ENCODE measurements at regions not wholly inside any gene's neighbourhood (a gene's known extent, or its start where the extent isn't known, plus 50 kb on each side); places are given as distances from the start of the nearest gene placed in this dataset.

DNA sequence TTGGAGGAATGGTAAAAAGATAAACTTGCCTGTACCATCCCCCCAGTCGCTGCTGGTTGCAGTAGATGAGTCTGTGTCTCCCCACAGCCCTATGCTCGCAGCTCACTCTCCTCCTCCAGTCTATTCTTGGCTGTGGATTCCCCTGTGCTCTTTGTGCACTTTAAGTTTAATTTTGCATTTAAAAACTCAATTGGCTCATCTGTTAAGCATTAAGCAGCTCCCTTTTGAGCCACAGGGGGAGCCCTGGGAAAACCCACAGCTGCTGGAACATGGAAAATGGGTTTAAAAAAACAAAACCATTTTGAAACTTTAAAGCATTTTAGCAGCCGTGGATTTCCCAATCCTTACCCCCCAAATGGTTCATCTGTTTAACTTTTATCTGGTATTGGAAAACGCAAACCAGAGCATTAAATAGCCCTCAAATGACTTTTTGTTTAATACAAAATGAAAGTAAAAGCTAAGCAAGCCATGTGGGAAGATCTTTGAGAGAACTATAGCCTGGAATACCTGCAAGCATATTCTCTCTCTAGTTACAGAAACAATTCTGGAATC lies 536.9 kb downstream of the ZIC1 start:
- Histone ChIP-seq H3K79me2 (ENCODE audit: control insufficient read depth, insufficient read depth, low read length) (no peaks in the 10 kb centered on the region), H3K9me3 (ENCODE audit: control insufficient read depth, low read depth, low read length) (no peaks in the 10 kb centered on the region), H3K27ac (ENCODE audit: control insufficient read depth, insufficient read depth, low read length) (no peak overlapping the region), H3K9ac (ENCODE audit: control insufficient read depth, extremely low read depth, insufficient read depth, low read length) (no peak overlapping the region), H2AFZ (ENCODE audit: control insufficient read depth, low read length) (peak overlapping the region; percentile 99), H3K9me1 (ENCODE audit: control insufficient read depth, extremely low read depth, insufficient read depth, low read length) (no peaks in the 10 kb centered on the region), H3K4me3 (ENCODE audit: control insufficient read depth in 2 of 3, extremely low read depth in 1 of 3, insufficient read depth in 2 of 3, low read depth in 1 of 3, low read length in 3 of 3) (peak overlapping the region in 2 of 3 experiments; percentile 11 to 61), H4K20me1 (ENCODE audit: control insufficient read depth, extremely low read depth, insufficient read depth, low read length) (no peaks in the 10 kb centered on the region), H3K27me3 (ENCODE audit: control insufficient read depth, extremely low read depth, insufficient read depth, low read length) (no peaks in the 10 kb centered on the region), H3K4me2 (ENCODE audit: control insufficient read depth, extremely low read depth, insufficient read depth, low read depth, low read length) (peak overlapping the region; percentile 50), H3K36me3 (ENCODE audit: control insufficient read depth in 2 of 2, extremely low read depth in 1 of 2, insufficient read depth in 2 of 2, low read length in 2 of 2) (no peaks in the 10 kb centered on the region), H3K4me1 (ENCODE audit: control insufficient read depth, extremely low read depth, insufficient read depth, low read length) (peaks cover 8% of the 10 kb centered on the region)
- FAIRE-seq (no peak), DNase-seq (ENCODE audit: low read depth, low spot score) (no peak)
- no peak for TF ChIP-seq EZH2 (IDR thresholded peaks at IDR 0.05; ENCODE audit: low read length)
- TF ChIP-seq CTCF (optimal IDR thresholded peaks at IDR 0.05 in 1 of 3, IDR thresholded peaks at IDR 0.05 in 1 of 3, conservative IDR thresholded peaks at IDR 0.05 in 1 of 3; ENCODE audit: extremely low read depth in 1 of 3, insufficient read depth in 2 of 3, low read length in 3 of 3), result peak; percentile 16 to 62 (median 39)
- dilution Hi-C loops (cut with MboI; ENCODE audit: extremely low pct_ligation_motif_present, low sequenced_read_pairs), result no loop called here

- Histone ChIP-seq H2AFZ (ENCODE audit: control insufficient read depth, low read length) (no peak overlapping the region), H3K4me3 (ENCODE audit: control insufficient read depth in 2 of 3, extremely low read depth in 1 of 3, insufficient read depth in 2 of 3, low read depth in 1 of 3, low read length in 3 of 3) (no peak overlapping the region), H3K9me1 (ENCODE audit: control insufficient read depth, extremely low read depth, insufficient read depth, low read length) (no peaks in the 10 kb centered on the region), H3K36me3 (ENCODE audit: control insufficient read depth in 2 of 2, extremely low read depth in 1 of 2, insufficient read depth in 2 of 2, low read length in 2 of 2) (no peaks in the 10 kb centered on the region), H3K4me1 (ENCODE audit: control insufficient read depth, extremely low read depth, insufficient read depth, low read length) (no peaks in the 10 kb centered on the region), H3K9me3 (ENCODE audit: control insufficient read depth, low read depth, low read length) (no peaks in the 10 kb centered on the region), H3K27ac (ENCODE audit: control insufficient read depth, insufficient read depth, low read length) (no peak overlapping the region), H4K20me1 (ENCODE audit: control insufficient read depth, extremely low read depth, insufficient read depth, low read length) (no peaks in the 10 kb centered on the region), H3K79me2 (ENCODE audit: control insufficient read depth, insufficient read depth, low read length) (no peaks in the 10 kb centered on the region), H3K27me3 (ENCODE audit: control insufficient read depth, extremely low read depth, insufficient read depth, low read length) (no peaks in the 10 kb centered on the region), H3K9ac (ENCODE audit: control insufficient read depth, extremely low read depth, insufficient read depth, low read length) (no peak overlapping the region), H3K4me2 (ENCODE audit: control insufficient read depth, extremely low read depth, insufficient read depth, low read depth, low read length) (no peak overlapping the region)
- no peak for DNase-seq (ENCODE audit: low read depth, low spot score)
- FAIRE-seq, result no peak
- TF ChIP-seq CTCF (optimal IDR thresholded peaks at IDR 0.05 in 1 of 3, IDR thresholded peaks at IDR 0.05 in 1 of 3, conservative IDR thresholded peaks at IDR 0.05 in 1 of 3; ENCODE audit: extremely low read depth in 1 of 3, insufficient read depth in 2 of 3, low read length in 3 of 3), result no peak
- no peak for TF ChIP-seq EZH2 (IDR thresholded peaks at IDR 0.05; ENCODE audit: low read length)
- dilution Hi-C loops (cut with MboI; ENCODE audit: extremely low pct_ligation_motif_present, low sequenced_read_pairs), result no loop called here
Measured at GRCh38 chr3:147956615-147957014, 547.5 kb downstream of the ZIC1 start.

Measured in keratinocyte (primary cell).